ENCODE measurements at regions not wholly inside any gene's neighbourhood (a gene's known extent, or its start where the extent isn't known, plus 50 kb on each side); places are given as distances from the start of the nearest gene placed in this dataset.

DNA sequence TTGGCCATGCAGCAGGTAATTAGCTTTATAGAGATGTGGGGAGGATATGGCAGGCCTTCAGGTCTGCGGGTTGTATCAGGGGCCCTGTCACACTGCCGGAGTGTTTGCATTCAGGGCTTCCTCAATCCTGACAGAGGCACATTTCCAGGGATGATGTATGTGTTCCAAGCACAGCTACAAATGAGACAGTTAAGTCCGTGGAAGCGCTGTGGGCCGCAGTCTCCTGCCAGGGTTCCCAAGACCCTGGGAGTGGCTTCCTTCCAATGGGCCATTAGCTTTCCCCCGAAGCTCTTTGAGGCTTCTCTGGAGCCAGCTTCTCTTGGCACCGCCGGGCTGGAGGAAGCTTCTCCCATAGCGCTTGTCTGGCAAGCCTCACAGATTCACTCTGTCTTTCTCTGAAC, 1524.7 kb upstream of the TMEM132C start:
- no peaks in the 10 kb centered on the region for H3K79me1 ChIP-seq (ENCODE audit: low read depth, low read length)
- no peaks in the 10 kb centered on the region for H4K20me1 ChIP-seq (replicated peaks in 1 of 2; ENCODE audit: control insufficient read depth in 1 of 2, insufficient read depth in 2 of 2, low read length in 2 of 2)
- H3K4me3 ChIP-seq (ENCODE audit: extremely low read depth in 1 of 4, insufficient read depth in 2 of 4, low read depth in 3 of 4, low read length in 4 of 4), result no peak overlapping the region
- no peak overlapping the region for H2BK15ac ChIP-seq (ENCODE audit: low read length)
- no peak overlapping the region for H2AK5ac ChIP-seq (ENCODE audit: low read depth, low read length)
- no peak overlapping the region for H2AFZ ChIP-seq (ENCODE audit: low read length)
- WGBS, 2 experiments (ENCODE audit: extremely low coverage in 1 of 2, insufficient coverage in 1 of 2, insufficient read length in 1 of 2, insufficient replicate concordance in 2 of 2, low coverage in 1 of 2, low lambda C conversion rate in 2 of 2, missing lambda C conversion rate in 1 of 2), result 93% methylated on average over 9 of the region's 9 CpGs; no CpG with 5 or more reads in 1 of the 2 experiments
- no peak overlapping the region for H2BK20ac ChIP-seq (ENCODE audit: low read length)
- no peak overlapping the region for H3K27ac ChIP-seq (ENCODE audit: low read depth, low read length)
- H3K79me2 ChIP-seq (ENCODE audit: control insufficient read depth in 1 of 2, insufficient read depth in 2 of 2, low read length in 2 of 2), result no peaks in the 10 kb centered on the region
- DNase-seq (ENCODE audit: low read depth in 1 of 2, low spot score in 2 of 2) (no peak), FAIRE-seq (no peak)
- H3K9me3 ChIP-seq (ENCODE audit: insufficient read depth in 2 of 2, low read depth in 1 of 2, low read length in 1 of 2), result no peaks in the 10 kb centered on the region
- no peaks in the 10 kb centered on the region for H3K4me1 ChIP-seq (replicated peaks in 1 of 4; ENCODE audit: control insufficient read depth in 3 of 4, insufficient read depth in 4 of 4, low read length in 3 of 4)
- H4K8ac ChIP-seq (ENCODE audit: extremely low read depth, insufficient read depth, low read length), result no peak overlapping the region
- no peak overlapping the region for H3K18ac ChIP-seq (ENCODE audit: extremely low read depth, low read length)
- no peaks in the 10 kb centered on the region for H3K27me3 ChIP-seq (replicated peaks in 1 of 4; ENCODE audit: control insufficient read depth in 3 of 4, extremely low read depth in 1 of 4, insufficient read depth in 3 of 4, low read length in 3 of 4)
- no peak overlapping the region for H3K23ac ChIP-seq (ENCODE audit: insufficient read length)
- no peak overlapping the region for H4K91ac ChIP-seq (replicated peaks; ENCODE audit: insufficient read length, low read length)
- H2BK120ac ChIP-seq (replicated peaks; ENCODE audit: low read depth, low read length), result no peak overlapping the region
- CTCF ChIA-PET (ENCODE audit: partially characterized antibody), result interaction anchor here (0.8 to 1.8 kb wide), 4 partner anchors 9 to 78 kb away, joined by 3 to 4 read pairs (median 4); no protein-coding TSS in a partner anchor
- no peaks in the 10 kb centered on the region for H3K36me3 ChIP-seq (ENCODE audit: control insufficient read depth in 2 of 4, insufficient read depth in 4 of 4, low read length in 3 of 4)
- H3K14ac ChIP-seq (ENCODE audit: insufficient read length), result no peak overlapping the region
- POLR2A ChIA-PET (ENCODE audit: partially characterized antibody), result interaction anchor here (0.6 kb wide), 1 partner anchor 10 kb away, joined by 3 read pairs; no protein-coding TSS in a partner anchor
- TF ChIP-seq MAFK (IDR thresholded peaks at IDR 0.05; ENCODE audit: low read depth, low read length) (no peak), EZH2 (IDR thresholded peaks at IDR 0.05; ENCODE audit: low read depth, low read length, severe bottlenecking) (no peak), RAD21 (IDR thresholded peaks at IDR 0.05 in 1 of 2, conservative IDR thresholded peaks at IDR 0.05 in 1 of 2; ENCODE audit: low read depth in 2 of 2, low read length in 2 of 2) (no peak), FOSL1 (IDR thresholded peaks at IDR 0.05; ENCODE audit: insufficient read depth, low read depth, low read length) (no peak), SRF (IDR thresholded peaks at IDR 0.05; ENCODE audit: low read depth, low read length) (no peak), CBX5 (IDR thresholded peaks at IDR 0.05; ENCODE audit: low read depth, low read length) (no peak), KDM1A (IDR thresholded peaks at IDR 0.05; ENCODE audit: borderline replicate concordance, low read length) (no peak), USF2 (IDR thresholded peaks at IDR 0.05; ENCODE audit: low read length) (no peak)
- no peak overlapping the region for H3K9ac ChIP-seq (replicated peaks in 1 of 4; ENCODE audit: extremely low read depth in 1 of 4, low read depth in 3 of 4, low read length in 3 of 4)
- H2BK5ac ChIP-seq (ENCODE audit: low read depth, low read length), result no peak overlapping the region
- no peak overlapping the region for H3K4me2 ChIP-seq (ENCODE audit: insufficient read depth in 1 of 2, low read depth in 2 of 2, low read length in 2 of 2)
- no peak overlapping the region for H3K4ac ChIP-seq (replicated peaks; ENCODE audit: insufficient read length, low read depth, low read length)
- H3K23me2 ChIP-seq (ENCODE audit: low read depth, low read length), result no peaks in the 10 kb centered on the region
- H3K56ac ChIP-seq (replicated peaks; ENCODE audit: insufficient read length, low read depth, low read length), result no peak overlapping the region
- H2BK12ac ChIP-seq (ENCODE audit: low read depth, low read length), result no peak overlapping the region
- H4K5ac ChIP-seq (ENCODE audit: insufficient read length, low read depth, low read length), result no peak overlapping the region
